K562 (cell line): ENCODE measurements at regions not wholly inside any gene's neighbourhood (a gene's known extent, or its start where the extent isn't known, plus 50 kb on each side); places are given as distances from the start of the nearest gene placed in this dataset.
A peak's percentile ranks its signal among the peaks of the same experiment; 100 is the strongest.

Source experiments
- ATAC-seq: fragments of 200-7000 bp; cut with Tn5 transposase; 3 replicates; pipeline ENCODE4 v1.9.1; 2020; ENCODE audit warnings: moderate library complexity
- BruUV-seq: library from RNA; stranded (reverse); fragments of 400-500 nt; replicated peaks from 2 replicates; lab custom pipeline; 2021; lab: Mats Ljungman, UMichigan
- CTCF ChIA-PET: fragments of 300-600 bp; formaldehyde crosslinking; extraction: SDS; loops from one replicate; lab custom pipeline; 2021; ENCODE audit warnings: low intra/inter-chr PET ratio; lab: Yijun Ruan, JAX
- POLR2A ChIA-PET: fragments of 300-600, 350-650 bp; sonication (Branson Sonifier 250); formaldehyde crosslinking; extraction: SDS; loops from one replicate; lab custom pipeline; 2021; ENCODE audit warnings: antibody characterized with exemption, inconsistent platforms; lab: Yijun Ruan, JAX
- DNase-seq, 4 experiments: peaks; one replicate each; pipeline versions ENCODE4 v3.0.0 to v3.0.0-alpha.2; 2011 to 2018; ENCODE audit warnings: low spot score in 3 of 4, mixed read lengths in 3 of 4; ENCODE audit errors: extremely low read depth in 1 of 4
- FAIRE-seq: peaks from 2 replicates; lab custom pipeline; 2011; peaks lifted over from hg19 to GRCh38; lab: Jason Lieb, UNC
- H2AFZ ChIP-seq: 2 replicates; pipeline ENCODE4 v1.6.0; 2011; ENCODE audit warnings: low read depth, low read length, control low read depth, inconsistent platforms
- H3K27ac ChIP-seq: fragments of 200-600 bp; 3 replicates; pipeline ENCODE4 v1.8.0; 2011; ENCODE audit warnings: low read depth, mild to moderate bottlenecking, control low read depth, inconsistent platforms, low read length, moderate library complexity, mixed read lengths; ENCODE audit errors: extremely low read depth
- H3K27me3 ChIP-seq, 2 experiments: fragments of 300-600 bp in 1 of 2; 2 replicates in 1 of 2; 3 replicates in 1 of 2; pipeline versions ENCODE4 v1.6.0 to v1.8.0; 2011; ENCODE audit warnings: inconsistent platforms in 2 of 2, low read length in 2 of 2, mild to moderate bottlenecking in 1 of 2, mixed read lengths in 1 of 2, moderate library complexity in 1 of 2; ENCODE audit not compliant: control insufficient read depth in 2 of 2, insufficient read depth in 2 of 2
- H3K36me3 ChIP-seq: fragments of 300-600 bp; 3 replicates; pipeline ENCODE4 v1.8.0; 2011; ENCODE audit warnings: mild to moderate bottlenecking, low read length, inconsistent platforms; ENCODE audit not compliant: control insufficient read depth, insufficient read depth
- H3K4me1 ChIP-seq, 2 experiments: fragments of 200-600 bp in 1 of 2; replicated peaks in 1 of 2; 2 replicates in 1 of 2; 3 replicates in 1 of 2; pipeline versions ENCODE4 v1.5.1 to v1.8.0; 2011; ENCODE audit warnings: inconsistent platforms in 2 of 2, low read length in 2 of 2, mild to moderate bottlenecking in 1 of 2, mixed read lengths in 1 of 2, moderate library complexity in 1 of 2; ENCODE audit not compliant: control insufficient read depth in 2 of 2, insufficient read depth in 2 of 2
- H3K4me2 ChIP-seq: 2 replicates; pipeline ENCODE4 v1.6.1; 2011; ENCODE audit warnings: low read length, control low read depth, inconsistent platforms, mixed read lengths; ENCODE audit not compliant: insufficient read depth
- H3K4me3 ChIP-seq: fragments of 200-600 bp; sonication (generic), shearing (Covaris generic); 2 replicates; pipeline ENCODE4 v1.5.1; 2016; ENCODE audit warnings: control low read depth, inconsistent platforms
- H3K79me2 ChIP-seq: fragments of 200-600 bp; 3 replicates; pipeline ENCODE4 v1.8.0; 2011; ENCODE audit warnings: low read length, inconsistent platforms; ENCODE audit not compliant: control insufficient read depth, insufficient read depth
- H3K9ac ChIP-seq, 2 experiments: 2 replicates each; pipeline versions ENCODE4 v1.6.0 to v1.6.1; 2011; ENCODE audit warnings: low read depth in 2 of 2, low read length in 2 of 2, control low read depth in 1 of 2, inconsistent platforms in 1 of 2, mild to moderate bottlenecking in 1 of 2, mixed read lengths in 1 of 2; ENCODE audit not compliant: insufficient read depth in 1 of 2
- H3K9me1 ChIP-seq: one replicate; pipeline ENCODE4 v1.6.0; 2011; ENCODE audit warnings: inconsistent platforms, mild to moderate bottlenecking, low read length, moderate library complexity; ENCODE audit not compliant: control insufficient read depth, insufficient read depth
- H3K9me3 ChIP-seq: replicated peaks from 2 replicates; pipeline ENCODE4 v1.5.1; 2011; ENCODE audit warnings: low read depth, low read length, inconsistent platforms; ENCODE audit not compliant: control insufficient read depth, insufficient read depth
- H4K20me1 ChIP-seq: replicated peaks from 2 replicates; pipeline ENCODE4 v1.6.1; 2011; ENCODE audit warnings: low read length, inconsistent platforms, mixed read lengths; ENCODE audit not compliant: control insufficient read depth, insufficient read depth
- MAFK ChIP-seq: IDR thresholded peaks from 2 replicates; pipeline ENCODE4 v1.6.1; 2011; ENCODE audit warnings: low read length, improper control_type of control experiment
- TEAD2 ChIP-seq: fragments of 450-650 bp; IDR thresholded peaks from 2 replicates; pipeline ENCODE4 v1.6.1; 2016; ENCODE audit warnings: missing genetic modification characterization, control low read depth, missing compliant biosample characterization
- TRIM28 ChIP-seq: fragments of 450-650 bp; IDR thresholded peaks from 2 replicates; pipeline ENCODE4 v1.6.1; 2017
- TSC22D4 ChIP-seq: fragments of 450-650 bp; IDR thresholded peaks from 2 replicates; pipeline ENCODE4 v1.6.1; 2016; ENCODE audit warnings: missing genetic modification characterization, missing biosample characterization, control low read depth
- ZKSCAN8 ChIP-seq: fragments of 200-800 bp; sonication (Bioruptor generic); IDR thresholded peaks from 2 replicates; pipeline ENCODE4 v1.6.1; 2016; ENCODE audit warnings: missing genetic modification characterization, missing compliant biosample characterization
- ZNF212 ChIP-seq: fragments of 450-650 bp; formaldehyde crosslinking; IDR thresholded peaks from 2 replicates; pipeline ENCODE4 v1.4.0; 2020; ENCODE audit warnings: mild to moderate bottlenecking
- ZSCAN32 ChIP-seq: fragments of 450-650 bp; formaldehyde crosslinking; IDR thresholded peaks from 2 replicates; pipeline ENCODE4 v1.4.0; 2020; ENCODE audit warnings: mild to moderate bottlenecking, moderate library complexity
- WGBS: fragments of 100-300 bp; shearing (Covaris generic); methylation state at CpG from one replicate; pipeline ENCODE4 v1.1.6; 2016; ENCODE audit warnings: low coverage, mixed read lengths; ENCODE audit not compliant: insufficient coverage; ENCODE audit errors: missing lambda C conversion rate; 5-methylcytosine and 5-hydroxymethylcytosine counted together
- in situ Hi-C: fragments of 300-500 bp; cut with MboI; formaldehyde crosslinking; loops from 4 replicates; pipeline ENCODE4 v1.15.0; 2018; ENCODE audit warnings: inconsistent platforms, mixed read lengths
- intact Hi-C: fragments of 100-400 bp; cut with micrococcal nuclease; formaldehyde crosslinking; loops from 2 replicates; pipeline ENCODE4 v1.14.2; 2022
- TF ChIP-seq, protein P1 (sequence below), 2 experiments: fragments of 450-650 bp in 1 of 2; sonication (generic) in 1 of 2; formaldehyde crosslinking in 1 of 2; IDR thresholded peaks; 2 replicates each; pipeline versions ENCODE4 v1.7.1 to v1.9.0; 2016 to 2022; ENCODE audit warnings: inconsistent platforms in 1 of 2, mild to moderate bottlenecking in 1 of 2, missing genetic modification reagents in 1 of 2
- TF ChIP-seq, protein P2 (sequence below): fragments of 250-450 bp; sonication (Bioruptor Pico); IDR thresholded peaks from 2 replicates; pipeline ENCODE4 v1.8.0; 2021; ENCODE audit warnings: borderline replicate concordance, mild to moderate bottlenecking, moderate library complexity; ENCODE audit not compliant: poor library complexity, severe bottlenecking
- TF ChIP-seq, protein P3 (sequence below): fragments of 450-650 bp; IDR thresholded peaks from 2 replicates; pipeline ENCODE4 v1.6.1; 2016; ENCODE audit warnings: borderline replicate concordance

DNA sequence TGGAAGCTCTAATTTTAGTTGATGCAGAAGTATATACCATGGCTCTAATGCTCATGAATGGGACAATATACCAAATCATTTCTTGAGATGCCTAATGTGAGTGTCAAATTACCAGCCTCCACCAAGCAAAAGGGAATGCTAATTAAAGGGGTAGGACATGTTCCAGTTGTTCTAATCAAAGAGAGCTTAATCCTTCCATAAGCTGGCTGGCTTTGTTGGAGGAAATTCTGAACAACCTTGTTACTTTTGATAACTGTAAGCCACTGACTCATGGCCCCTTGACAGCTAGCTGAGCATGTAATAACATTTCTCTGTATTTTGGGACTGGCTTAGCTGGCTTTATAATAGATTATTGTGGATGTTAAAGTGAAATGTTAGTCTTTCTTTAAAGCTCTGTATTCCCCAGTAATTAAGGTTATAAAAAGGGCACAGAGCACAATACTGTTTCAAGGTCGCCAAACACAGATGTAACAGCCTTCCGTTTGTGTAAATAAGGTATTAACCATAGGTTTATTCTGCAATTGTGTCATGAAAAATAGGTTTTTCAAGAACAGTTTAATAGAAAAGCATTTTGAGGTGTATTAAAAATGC, 1194.0 kb downstream of the PCDH9 start:
- H3K27ac ChIP-seq: no peak overlapping the region
- H3K4me1 ChIP-seq: no peaks in the 10 kb centered on the region; a peak in 2 of 5 replicates
- H3K27me3 ChIP-seq: no peaks in the 10 kb centered on the region
- intact Hi-C loops: no loop called here
- peak in 1 of 4 experiments; percentile 23 for DNase-seq
- no peaks in the 10 kb centered on the region for H3K79me2 ChIP-seq
- in situ Hi-C loops: no loop called here
- no peak overlapping the region for H3K4me3 ChIP-seq
- ChIA-PET POLR2A (no interaction called here), CTCF (no interaction called here)
- no peak overlapping the region for H3K4me2 ChIP-seq
- no peaks in the 10 kb centered on the region for H4K20me1 ChIP-seq
- H3K9me3 ChIP-seq: no peaks in the 10 kb centered on the region
- 10% methylated on average over 2 of the region's 2 CpGs for WGBS
- H3K9me1 ChIP-seq: no peaks in the 10 kb centered on the region
- BruUV-seq: no TSS peak
- H3K36me3 ChIP-seq: no peaks in the 10 kb centered on the region
- no peak for ATAC-seq
- no peak overlapping the region for H2AFZ ChIP-seq
- H3K9ac ChIP-seq: no peak overlapping the region
- no peak for FAIRE-seq
- TF ChIP-seq MAFK (no peak), ZSCAN32 (CRISPR knock-in tag) (no peak), TSC22D4 (tag) (no peak), ZNF212 (CRISPR knock-in tag) (no peak), ZKSCAN8 (CRISPR knock-in tag) (no peak), TEAD2 (tag) (no peak), TRIM28 (no peak)
- TF ChIP-seq, protein P1, sequence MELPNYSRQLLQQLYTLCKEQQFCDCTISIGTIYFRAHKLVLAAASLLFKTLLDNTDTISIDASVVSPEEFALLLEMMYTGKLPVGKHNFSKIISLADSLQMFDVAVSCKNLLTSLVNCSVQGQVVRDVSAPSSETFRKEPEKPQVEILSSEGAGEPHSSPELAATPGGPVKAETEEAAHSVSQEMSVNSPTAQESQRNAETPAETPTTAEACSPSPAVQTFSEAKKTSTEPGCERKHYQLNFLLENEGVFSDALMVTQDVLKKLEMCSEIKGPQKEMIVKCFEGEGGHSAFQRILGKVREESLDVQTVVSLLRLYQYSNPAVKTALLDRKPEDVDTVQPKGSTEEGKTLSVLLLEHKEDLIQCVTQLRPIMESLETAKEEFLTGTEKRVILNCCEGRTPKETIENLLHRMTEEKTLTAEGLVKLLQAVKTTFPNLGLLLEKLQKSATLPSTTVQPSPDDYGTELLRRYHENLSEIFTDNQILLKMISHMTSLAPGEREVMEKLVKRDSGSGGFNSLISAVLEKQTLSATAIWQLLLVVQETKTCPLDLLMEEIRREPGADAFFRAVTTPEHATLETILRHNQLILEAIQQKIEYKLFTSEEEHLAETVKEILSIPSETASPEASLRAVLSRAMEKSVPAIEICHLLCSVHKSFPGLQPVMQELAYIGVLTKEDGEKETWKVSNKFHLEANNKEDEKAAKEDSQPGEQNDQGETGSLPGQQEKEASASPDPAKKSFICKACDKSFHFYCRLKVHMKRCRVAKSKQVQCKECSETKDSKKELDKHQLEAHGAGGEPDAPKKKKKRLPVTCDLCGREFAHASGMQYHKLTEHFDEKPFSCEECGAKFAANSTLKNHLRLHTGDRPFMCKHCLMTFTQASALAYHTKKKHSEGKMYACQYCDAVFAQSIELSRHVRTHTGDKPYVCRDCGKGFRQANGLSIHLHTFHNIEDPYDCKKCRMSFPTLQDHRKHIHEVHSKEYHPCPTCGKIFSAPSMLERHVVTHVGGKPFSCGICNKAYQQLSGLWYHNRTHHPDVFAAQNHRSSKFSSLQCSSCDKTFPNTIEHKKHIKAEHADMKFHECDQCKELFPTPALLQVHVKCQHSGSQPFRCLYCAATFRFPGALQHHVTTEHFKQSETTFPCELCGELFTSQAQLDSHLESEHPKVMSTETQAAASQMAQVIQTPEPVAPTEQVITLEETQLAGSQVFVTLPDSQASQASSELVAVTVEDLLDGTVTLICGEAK (IDR thresholded peaks at IDR 0.05): no peak
- TF ChIP-seq, protein P1 (CRISPR knock-in tag; IDR thresholded peaks at IDR 0.05): no peak
- TF ChIP-seq, protein P2, sequence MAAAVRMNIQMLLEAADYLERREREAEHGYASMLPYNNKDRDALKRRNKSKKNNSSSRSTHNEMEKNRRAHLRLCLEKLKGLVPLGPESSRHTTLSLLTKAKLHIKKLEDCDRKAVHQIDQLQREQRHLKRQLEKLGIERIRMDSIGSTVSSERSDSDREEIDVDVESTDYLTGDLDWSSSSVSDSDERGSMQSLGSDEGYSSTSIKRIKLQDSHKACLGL (CRISPR knock-in tag): no peak
- TF ChIP-seq, protein P3, sequence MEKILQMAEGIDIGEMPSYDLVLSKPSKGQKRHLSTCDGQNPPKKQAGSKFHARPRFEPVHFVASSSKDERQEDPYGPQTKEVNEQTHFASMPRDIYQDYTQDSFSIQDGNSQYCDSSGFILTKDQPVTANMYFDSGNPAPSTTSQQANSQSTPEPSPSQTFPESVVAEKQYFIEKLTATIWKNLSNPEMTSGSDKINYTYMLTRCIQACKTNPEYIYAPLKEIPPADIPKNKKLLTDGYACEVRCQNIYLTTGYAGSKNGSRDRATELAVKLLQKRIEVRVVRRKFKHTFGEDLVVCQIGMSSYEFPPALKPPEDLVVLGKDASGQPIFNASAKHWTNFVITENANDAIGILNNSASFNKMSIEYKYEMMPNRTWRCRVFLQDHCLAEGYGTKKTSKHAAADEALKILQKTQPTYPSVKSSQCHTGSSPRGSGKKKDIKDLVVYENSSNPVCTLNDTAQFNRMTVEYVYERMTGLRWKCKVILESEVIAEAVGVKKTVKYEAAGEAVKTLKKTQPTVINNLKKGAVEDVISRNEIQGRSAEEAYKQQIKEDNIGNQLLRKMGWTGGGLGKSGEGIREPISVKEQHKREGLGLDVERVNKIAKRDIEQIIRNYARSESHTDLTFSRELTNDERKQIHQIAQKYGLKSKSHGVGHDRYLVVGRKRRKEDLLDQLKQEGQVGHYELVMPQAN: no peak
